GM19099 (cell line): ENCODE measurements at regions not wholly inside any gene's neighbourhood (a gene's known extent, or its start where the extent isn't known, plus 50 kb on each side); places are given as distances from the start of the nearest gene placed in this dataset.

Source experiments
- POLR2A ChIP-seq: IDR thresholded peaks from 3 replicates; pipeline ENCODE4 v1.6.1; 2011; ENCODE audit warnings: low read depth; ENCODE audit not compliant: insufficient read length; ENCODE audit errors: extremely low read depth

- TF ChIP-seq POLR2A: no peak
Observed at GRCh38 chr1:199113265-199113869, 474.5 kb downstream of the PTPRC start.

DNA sequence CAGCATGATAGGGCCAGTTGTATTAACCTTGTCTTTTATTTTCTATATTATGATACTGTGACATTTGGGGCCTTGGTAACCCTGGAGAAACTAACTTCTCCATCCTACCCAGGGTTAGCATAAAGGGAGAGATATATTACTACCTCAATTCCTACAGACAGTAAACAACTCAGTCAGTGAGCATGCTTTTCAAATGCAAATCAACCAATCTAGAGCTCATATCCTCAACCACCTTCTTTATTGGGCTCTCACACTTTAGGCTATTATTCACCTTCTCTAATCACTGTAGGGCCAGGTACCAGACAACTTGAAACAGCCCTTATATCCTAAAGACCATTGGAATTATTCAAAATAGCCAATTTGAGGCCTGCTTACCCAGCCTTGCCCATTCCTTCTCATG, 477.6 kb downstream of the PTPRC start:
- TF ChIP-seq POLR2A: no peak

DNA sequence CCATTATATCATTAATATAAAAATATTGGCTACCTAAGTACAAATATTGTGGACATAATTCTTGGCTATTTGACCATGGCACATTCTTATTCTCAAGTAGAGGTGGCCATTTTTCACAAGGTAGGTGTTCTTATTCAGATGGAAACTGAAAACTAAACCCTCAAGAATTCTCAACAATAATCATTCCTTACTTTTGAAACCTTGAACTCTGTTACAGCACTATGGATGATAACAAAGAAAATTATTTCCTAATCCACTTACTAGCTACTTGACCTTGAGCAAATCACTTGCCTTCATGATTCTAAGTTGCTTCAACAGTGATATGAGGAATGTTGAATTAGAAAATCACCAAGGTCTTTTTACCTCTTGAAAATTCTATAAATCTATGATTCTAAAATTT, 482.2 kb downstream of the PTPRC start:
- TF ChIP-seq POLR2A: no peak

DNA sequence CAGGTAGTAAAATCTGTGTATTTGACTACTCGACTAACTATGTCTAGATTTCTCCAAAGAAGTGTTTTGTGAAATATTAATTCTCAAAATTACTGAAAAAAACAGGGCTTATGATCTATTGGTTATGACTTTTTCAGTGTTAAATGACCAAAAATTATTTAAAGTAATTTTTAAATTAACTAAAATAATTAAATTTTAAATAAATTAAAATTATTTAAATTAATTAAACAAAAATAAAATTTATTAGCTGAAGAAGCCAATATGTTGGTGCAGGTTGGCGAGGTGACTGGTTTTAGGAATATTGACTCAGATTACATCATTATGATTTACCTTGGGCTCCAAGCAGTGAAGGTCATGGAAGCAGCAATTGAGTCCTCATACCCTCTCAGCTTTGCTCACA, 483.2 kb downstream of the PTPRC start:
- no peak for TF ChIP-seq POLR2A

GRCh38 chr1:199122532-199123311, 483.9 kb downstream of the PTPRC start:
- TF ChIP-seq POLR2A: no peak

DNA sequence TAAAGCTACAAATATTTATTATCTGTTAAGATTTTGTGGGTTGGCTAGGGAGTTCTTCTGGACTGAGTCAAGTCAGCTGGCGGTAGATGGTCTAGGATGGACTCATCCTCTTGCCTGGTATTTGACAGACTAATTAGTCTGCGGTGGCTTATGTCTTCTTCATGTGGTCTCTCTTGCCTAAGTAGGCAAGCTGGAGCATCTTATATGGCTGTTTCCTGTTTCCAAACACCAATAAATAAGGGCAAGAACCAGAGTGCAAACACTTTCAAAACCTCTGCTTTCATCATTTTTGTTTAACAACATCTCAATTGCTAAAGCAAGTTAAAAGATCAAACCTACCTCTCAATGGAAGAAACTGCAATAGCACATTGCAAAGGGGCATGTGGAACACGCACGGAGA, 484.8 kb downstream of the PTPRC start:
- no peak for TF ChIP-seq POLR2A

- no peak for TF ChIP-seq POLR2A
Observed at GRCh38 chr1:199124351-199124750, 485.5 kb downstream of the PTPRC start.

DNA sequence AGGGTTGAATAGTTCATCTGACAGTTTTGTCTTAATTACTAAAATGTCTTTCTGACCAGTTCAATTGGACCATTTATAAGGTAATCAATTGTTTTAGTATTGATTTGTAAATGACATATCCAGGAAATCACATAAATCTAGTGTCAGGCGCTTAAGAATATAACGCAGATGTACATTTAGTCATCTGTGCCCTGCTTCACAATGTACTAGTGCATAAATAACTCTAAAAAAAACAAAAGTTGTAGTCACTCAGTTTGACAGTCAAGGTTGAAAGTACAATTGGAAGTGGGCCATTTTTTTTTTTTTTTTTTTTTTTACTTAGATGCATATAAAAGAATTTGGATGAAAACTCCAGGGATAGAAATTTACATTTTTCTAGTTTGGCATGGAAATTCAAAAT, 490.4 kb downstream of the PTPRC start:
- no peak for TF ChIP-seq POLR2A

- TF ChIP-seq POLR2A: no peak
Observed at GRCh38 chr1:199132006-199132405, 493.2 kb downstream of the PTPRC start.

GRCh38 chr1:199135901-199136300, 497.1 kb downstream of the PTPRC start:
- TF ChIP-seq POLR2A: no peak

- TF ChIP-seq POLR2A: no peak
Observed at GRCh38 chr1:199138061-199138460, 499.2 kb downstream of the PTPRC start.

DNA sequence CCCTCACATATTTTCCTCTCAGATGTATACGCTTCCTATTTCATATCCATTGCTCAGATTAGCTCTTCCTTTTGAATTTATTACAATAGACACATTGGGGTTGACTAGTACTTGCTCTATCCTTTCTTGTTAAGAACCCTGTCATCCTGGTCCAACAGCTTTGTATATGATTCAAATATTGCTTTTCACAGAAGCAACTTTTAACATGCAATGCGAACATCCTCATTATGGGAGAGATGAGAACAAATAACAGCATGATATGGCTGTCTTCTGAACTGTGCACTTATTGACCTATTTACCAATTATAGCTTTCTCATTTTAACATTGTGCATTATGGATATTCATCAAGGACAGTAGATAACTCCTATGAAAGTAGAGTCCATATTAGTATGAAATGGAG, 510.8 kb downstream of the PTPRC start:
- no peak for TF ChIP-seq POLR2A

DNA sequence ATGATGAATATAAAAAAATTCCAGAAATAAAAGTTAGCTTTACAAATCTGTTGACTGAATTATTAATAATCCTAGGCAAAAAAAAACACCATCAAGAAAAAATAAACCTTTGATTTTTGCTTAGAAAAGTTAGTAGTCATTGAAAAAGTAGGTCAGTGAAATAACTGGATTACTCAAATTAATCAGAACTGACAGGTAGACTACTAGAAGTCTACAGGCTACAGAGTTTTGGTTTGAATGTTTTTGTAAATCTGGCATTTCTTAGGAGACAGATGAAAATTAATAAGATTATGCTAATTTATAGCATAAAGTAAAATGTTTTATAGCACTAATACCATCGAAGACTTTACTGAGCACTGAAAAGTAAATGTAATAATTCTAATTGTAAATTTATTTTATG, 511.9 kb downstream of the PTPRC start:
- TF ChIP-seq POLR2A: no peak

DNA sequence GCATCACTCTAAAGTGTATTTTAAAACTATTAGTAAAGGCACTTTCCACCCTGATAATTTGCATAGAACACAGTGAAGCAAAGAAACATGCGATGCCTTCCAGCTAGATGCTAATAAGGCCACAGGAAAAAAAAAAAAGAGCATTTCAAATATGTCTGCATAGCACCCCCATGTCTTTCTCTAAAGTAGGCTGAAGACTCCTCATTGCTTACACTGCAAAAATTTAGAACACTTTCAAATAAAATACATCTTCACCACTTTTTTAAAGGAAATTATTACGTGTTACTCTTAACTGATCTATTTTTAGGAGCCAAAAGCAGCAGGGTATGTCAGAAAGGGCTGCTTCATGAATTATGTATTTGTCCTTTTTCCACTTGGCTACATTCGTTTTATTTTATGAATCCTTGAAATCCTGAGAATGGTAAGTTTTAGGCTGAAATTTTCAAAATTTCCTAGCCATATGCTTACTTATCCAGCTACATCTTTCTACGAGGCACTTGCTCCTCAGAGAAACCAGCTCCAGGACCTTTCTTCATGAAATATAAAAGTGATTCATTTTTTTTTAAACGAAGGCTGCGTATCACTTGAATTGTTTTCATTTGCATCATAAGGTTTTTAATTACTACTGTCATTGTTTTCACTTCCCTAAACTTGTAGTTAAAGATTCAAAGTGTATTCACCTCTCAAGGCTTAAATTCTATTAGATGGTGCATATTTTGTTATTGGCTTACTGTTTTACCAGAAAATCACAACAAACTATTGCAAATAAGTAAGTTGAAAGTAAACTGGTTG, 513.0 kb downstream of the PTPRC start:
- TF ChIP-seq POLR2A: peak; percentile 34

- TF ChIP-seq POLR2A: no peak
Observed at GRCh38 chr1:199152676-199153075, 513.8 kb downstream of the PTPRC start.
